Esophagus squamous epithelium (tissue), 4 donors: ENCODE measurements at regions not wholly inside any gene's neighbourhood (a gene's known extent, or its start where the extent isn't known, plus 50 kb on each side); places are given as distances from the start of the nearest gene placed in this dataset.

Experiments
- CTCF ChIP-seq, 6 experiments: fragments of 450-650 bp in 4 of 6; fragments of 200-600 bp in 2 of 6; sonication (generic) in 2 of 6; IDR thresholded peaks; one replicate each; pipeline ENCODE4 v1.5.1; 2016 to 2019; ENCODE audit warnings: antibody characterized with exemption in 6 of 6, mild to moderate bottlenecking in 4 of 6, moderate library complexity in 4 of 6
- POLR2A ChIP-seq, 4 donors: fragments of 450-650 bp; IDR thresholded peaks; one replicate each; pipeline ENCODE4 v1.6.1; 2017; ENCODE audit warnings: antibody characterized with exemption in 4 of 4, mild to moderate bottlenecking in 4 of 4, moderate library complexity in 3 of 4

- no peak for TF ChIP-seq CTCF (IDR thresholded peaks at IDR 0.05)
- TF ChIP-seq POLR2A (IDR thresholded peaks at IDR 0.05): no peak
Observed at GRCh38 chr12:114835031-114835430, 151.1 kb upstream of the TBX3 start.
